Activated CD8-positive, alpha-beta memory T cell treated with anti-CD3 and anti-CD28 coated beads, Interleukin-2, amount 50 U/mL, for 4 hours (primary cell): ENCODE measurements at regions not wholly inside any gene's neighbourhood (a gene's known extent, or its start where the extent isn't known, plus 50 kb on each side); places are given as distances from the start of the nearest gene placed in this dataset.

Experiments
- DNase-seq: peaks from one replicate; pipeline ENCODE4 v3.0.0-alpha.2; 2020

DNA sequence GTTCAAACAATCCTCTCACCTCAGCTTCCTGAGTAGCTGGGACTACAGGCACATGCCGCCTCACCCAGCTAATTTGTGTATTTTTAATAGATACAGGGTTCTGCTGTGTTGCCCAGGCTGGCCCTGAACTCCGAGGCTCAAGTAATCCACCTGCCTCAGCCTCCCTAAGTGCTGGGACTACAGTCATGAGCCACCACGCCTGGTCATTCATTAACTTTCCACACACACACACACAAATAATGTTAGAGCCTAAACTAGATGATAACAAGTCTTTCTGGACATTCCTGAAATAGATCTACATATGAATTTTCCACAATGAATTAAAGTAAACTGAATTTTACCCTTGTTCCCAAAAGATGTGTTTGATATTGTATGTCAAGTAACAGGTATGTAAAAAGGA lies 776.0 kb downstream of the GALC start:
- no peak for DNase-seq

DNA sequence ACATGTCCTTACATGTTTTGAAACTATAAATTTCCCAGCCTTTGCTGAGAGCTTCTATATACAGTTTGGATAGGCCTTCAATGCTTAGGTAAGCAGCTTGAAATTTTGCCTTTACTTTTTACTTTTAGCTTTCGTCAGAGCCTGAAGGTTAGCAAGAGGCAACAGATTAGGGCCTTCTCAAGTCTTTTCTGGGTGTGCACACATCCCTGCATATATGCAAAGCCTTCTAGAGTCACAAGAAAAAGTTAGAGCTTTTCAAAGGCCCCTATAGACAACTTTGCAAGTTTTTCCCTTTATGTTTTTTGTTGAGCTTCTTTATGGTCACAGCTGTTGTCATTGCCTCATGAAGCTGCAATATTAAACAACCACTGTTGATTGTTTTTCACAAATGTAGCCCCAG lies 778.4 kb downstream of the GALC start:
- DNase-seq: no peak

DNA sequence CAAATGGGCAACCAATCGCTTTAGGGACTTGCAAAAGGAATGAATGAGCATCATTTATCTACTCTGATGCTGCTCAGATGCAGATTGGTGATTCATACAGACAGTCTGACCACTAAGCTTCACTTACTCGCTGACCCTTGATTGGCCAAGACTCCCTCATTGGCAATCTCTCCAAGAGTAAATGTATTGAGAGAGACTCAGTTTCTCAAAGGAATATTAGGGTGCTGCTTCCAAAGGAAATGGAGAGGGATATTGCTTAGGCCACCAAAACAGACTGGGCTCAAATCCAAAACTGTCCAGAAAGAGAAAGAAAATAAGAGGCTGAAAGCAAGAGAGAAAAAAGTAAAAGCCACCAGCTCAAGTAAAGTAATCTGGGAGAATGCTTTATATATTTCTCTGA lies 785.2 kb downstream of the GALC start:
- no peak for DNase-seq

DNA sequence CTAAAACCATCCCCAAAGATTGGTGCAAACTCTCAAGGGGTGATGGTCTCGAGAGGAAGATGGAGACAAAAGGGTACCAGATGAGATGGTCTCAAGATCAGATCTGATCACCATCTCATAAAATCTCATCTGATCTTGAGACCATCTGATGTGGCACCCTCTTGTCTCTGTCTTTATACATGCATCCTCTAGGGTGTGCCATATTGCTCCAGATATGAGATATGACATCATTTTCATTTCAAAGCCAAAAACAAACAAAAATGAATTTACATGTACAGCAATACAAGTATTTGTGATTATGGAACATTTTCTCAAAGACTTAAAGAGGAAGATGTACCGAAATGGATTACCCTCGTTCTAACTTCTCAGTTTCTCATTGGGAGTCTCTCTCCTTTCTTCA lies 787.2 kb downstream of the GALC start:
- DNase-seq: no peak

DNA sequence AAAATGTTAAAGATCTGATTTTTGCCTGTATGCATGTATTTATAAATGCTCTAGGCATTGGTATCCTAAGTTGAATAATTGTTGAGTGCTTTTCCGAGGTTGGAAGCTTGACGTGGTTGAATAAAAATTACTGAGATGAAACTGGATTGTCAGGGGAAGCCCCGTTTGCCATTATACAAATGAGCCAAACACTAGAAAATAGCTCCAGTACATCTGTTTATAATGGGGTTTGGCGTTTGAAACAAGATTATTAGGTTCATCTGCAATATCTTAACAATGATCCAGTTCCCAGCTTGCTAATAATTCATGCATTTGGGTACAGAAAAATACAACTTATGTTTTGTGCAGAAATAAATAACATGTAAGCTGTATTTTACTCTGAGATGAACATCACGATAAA lies 789.6 kb downstream of the GALC start:
- DNase-seq: no peak

DNA sequence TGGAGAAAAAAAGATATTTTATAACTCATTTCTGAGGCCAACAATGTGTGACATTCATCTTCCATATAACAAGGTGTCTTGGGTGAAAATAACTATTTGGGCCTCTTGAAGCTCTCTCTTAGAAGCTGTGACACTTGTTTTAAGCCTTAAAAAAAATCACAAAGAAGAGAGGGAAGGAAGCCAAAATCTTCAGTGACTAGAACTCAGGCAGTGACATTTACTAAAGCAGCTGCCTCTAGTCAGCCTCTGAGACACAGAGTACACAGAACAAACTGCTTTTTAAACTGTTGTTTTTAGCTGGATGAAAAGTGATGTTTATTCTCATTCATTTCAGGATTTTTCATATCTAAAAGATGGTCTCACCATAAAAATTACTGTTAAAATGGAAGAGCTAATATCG lies 793.6 kb downstream of the GALC start:
- DNase-seq: no peak

DNA sequence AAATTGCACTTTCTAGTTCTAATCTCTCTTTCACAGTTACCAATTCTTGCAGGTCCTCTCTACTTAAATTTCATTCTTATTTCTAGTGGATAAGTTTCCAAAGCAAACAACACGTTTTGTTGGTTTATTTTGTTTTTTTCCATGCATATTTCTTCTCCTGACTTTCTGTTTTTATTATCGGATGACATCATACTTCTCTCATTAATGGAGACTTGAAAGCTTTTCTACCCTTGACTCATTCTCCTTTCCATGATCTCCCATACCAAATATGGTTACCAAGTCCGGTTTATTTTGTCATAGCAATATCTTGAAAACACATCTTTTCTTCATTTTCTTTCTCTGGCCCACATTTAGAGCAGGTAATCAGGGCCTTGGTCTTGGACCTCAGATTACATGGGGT lies 796.5 kb downstream of the GALC start:
- no peak for DNase-seq

DNA sequence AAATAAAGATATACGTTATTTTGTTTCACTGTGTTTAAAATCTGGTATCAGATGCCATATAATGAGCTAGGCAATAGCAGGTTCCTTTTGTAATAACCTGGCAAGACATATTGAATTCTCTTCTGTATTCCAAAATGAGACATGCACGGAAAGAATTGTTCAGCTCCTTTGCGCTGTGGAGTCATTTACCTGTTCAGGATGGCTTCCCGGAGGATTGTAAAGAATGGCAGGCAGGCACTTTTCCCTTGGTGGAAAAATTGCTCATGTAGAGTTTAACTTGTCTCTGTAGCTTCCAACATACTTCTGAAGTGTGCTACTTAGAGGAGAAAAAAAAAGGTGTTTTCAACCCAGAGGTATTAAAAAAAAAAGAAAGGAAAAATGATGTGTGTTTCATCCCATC lies 805.2 kb downstream of the GALC start:
- DNase-seq: no peak

DNA sequence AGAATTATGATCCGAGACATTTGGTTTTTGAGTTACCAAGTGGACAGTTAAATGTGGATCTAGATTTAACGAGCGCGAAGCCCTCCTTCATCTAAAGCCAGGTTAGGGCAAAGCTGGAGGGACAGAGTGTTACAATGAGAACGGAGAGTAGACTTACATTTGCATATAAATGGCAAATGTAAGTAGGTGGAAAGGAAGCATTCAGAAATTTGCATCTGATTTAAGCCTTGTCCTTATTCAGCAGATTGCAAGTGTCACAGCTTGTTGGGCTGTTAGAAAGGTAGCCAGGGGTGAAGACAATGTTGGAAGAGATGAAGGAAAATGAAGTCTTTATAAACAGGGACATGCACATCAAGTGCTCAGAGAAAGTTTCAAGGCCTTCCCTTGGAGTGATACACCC lies 806.2 kb downstream of the GALC start:
- DNase-seq: no peak

DNA sequence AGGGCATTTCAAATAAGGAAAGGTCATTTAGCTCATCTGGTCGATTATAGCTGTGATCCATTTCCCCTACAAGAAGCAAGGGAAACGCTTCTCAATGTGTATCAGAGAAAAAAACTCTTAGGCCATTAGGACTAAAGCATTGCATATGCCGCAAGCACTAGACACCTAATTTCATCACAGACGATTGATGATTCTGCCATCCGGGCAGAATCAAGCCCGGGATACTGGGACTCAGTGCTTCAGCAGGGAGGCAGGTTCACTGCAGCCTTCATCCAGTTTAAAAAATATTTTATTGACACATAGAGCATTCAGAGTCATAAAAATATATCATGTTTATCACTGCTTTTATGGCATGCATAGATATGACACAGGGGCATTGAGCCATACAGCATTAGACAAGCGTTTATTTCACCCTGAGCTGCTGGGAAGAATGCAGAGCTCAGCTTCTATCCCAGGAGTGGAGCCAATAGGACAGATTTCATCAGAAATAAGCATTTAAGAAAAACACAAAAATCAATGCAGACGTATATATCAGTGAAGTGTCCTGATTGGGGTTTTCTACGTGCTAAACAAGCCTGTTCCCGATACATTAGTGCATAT lies 806.9 kb downstream of the GALC start:
- DNase-seq: no peak

DNA sequence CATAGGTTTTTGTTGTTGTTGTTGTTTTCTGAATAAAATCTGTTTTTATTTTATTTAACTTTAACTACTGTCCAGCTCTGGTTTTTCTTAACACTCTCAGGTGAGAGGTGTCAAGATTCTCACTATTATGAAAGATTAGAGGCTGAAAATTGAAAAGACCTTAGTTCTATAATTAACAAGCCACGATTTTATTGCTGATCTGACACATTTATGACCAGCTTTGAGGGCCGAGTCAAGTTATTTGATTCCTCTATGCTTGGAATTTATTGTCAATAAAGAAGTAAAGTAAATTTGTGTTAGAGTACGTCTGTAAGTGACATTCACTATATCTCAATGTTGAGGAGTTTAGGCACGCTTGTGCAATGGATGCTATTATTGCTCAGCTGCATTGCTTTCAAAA lies 808.8 kb downstream of the GALC start:
- no peak for DNase-seq

DNA sequence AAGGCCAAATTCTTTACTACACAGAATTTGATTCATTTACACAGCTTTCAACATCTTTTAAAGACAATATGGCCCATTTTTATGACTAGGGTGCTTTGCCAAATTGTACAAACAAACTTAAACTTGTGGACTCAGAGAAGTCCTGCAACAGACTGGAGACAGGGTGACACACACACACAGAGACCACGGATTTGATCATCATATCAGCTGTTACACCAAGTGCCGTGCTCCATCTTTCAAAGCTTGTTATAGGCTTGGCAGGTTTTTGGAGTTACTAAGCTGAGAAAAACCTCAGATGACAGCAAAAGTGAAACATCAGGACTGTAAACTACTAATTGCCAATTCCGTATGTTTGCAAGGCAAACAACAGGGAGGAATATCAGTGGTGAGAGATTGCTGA lies 811.7 kb downstream of the GALC start:
- no peak for DNase-seq

DNA sequence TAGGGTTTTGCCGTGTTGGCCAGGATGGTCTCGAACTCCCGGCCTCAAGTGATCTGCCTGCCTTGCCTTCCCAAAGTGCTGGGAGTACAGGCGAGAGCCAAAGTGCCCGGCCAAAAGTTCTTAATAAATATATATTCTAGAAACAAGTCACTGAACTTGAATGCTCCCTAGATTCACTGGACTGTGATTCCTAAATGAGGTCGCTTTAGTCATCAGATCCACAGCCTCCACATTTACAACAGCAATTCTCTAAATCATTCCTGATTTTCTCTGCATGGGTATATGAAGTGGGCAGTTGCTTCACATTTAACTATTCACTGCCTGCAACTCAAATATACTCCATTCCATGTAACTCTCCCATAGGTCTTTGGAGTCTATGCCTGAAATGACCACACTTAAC lies 813.0 kb downstream of the GALC start:
- DNase-seq: no peak

DNA sequence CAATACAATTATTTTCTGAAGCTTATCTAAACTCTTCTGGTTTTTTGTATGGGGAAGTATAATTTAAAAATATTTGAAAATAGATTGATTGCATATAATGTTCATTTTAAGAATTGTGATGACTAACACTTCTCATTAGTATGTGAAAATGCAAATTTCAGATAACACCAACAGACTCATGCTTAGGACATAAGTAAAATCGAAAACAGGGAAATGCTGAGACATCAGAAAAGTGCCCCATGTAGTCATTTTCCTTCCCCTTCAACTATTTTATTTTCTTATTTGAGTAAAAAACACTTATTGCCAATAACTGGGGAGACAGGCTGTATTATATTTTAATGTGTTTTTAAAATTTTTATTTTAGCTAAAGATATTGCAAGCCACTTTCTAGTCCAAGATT lies 814.7 kb downstream of the GALC start:
- no peak for DNase-seq

DNA sequence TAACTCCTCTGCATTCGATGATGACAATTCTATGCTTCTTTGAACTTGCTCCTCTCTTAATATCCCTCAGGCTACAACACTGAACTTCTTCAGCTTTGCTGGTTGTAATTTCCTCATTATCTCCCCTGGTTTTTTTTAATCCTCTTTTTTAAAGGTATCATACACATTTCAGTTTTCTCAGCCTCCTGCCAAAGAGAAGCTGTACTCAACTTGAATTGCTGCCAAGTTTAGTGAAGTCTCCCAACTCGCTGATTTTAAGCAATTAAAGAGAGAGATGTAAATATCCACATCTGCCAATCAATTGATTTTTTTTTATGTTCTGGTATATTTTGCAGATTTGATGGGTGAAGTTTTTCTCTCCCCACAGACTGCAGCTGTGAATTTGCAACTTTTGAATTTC lies 817.8 kb downstream of the GALC start:
- no peak for DNase-seq

DNA sequence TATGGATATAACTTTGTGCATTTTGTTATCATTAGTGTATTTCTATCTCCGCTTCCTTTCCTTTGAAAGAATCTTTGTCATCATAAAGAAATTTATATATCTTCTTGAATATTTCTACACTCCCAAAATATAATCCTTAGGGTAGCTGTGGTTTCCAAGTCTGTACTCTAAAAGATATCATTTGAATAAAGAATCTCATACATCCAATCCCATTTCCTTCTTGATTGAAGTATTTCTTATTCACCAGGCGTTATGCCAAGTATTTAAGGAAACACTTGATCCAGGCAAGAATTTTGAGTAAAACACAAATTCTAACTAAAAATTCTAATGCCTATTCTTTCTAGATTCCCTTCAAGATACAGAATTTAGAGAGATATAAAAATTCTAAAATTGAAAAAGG lies 821.8 kb downstream of the GALC start:
- DNase-seq: no peak

DNA sequence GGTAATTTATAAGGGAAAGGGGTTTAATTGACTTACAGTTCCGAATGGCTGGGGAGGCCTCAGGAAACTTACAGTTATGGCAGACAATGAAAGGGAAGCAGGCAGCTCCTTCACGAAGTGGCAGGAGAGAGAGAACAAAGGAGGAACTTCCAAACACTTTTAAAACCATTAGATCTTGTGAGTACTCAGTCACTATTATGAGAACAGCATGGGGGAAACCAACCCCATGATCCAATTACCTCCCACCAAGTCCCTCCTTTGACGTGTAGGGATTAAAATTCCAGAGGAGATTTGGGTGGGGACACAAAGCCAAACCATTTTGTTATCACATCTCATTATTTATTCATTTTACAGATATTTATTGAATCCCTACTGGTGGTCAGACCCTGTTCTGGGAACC lies 822.8 kb downstream of the GALC start:
- no peak for DNase-seq

DNA sequence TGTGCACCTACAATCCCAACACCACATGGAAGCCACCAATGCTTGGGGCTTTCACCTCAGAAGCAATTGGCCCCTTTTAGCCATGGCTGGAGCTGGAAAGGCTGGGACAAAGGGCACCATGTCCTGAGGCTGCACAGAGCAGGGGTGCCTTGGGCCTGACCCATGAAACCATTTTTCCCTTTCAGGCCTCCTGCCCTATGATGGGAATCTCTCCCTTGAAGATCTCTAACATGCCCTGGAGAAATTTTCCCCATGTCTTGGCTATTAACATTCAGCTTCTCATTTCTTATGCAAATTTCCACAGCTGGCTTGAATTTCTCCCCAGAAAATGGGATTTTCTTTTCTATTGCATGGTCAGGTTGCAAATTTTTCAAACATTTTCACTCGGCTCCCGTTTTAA lies 823.6 kb downstream of the GALC start:
- no peak for DNase-seq

DNA sequence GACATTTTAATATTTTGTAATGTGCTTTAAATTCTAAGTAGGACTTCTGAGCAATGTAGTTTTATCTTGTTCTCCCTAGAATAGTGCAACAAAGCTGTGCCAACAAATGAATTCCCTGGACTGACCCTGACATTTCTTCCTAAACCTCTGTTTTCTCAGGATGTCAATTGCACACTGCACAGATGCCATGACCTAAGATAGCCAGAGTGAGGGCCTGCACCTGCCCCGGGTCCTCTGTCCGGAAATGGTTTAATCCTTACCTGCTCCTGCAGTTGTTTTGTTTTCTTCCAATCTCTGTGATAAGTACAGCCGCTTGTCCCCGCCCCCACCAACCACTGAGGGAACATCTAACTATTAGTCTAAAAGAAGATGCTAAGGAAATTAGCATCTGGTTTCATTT lies 831.5 kb downstream of the GALC start:
- DNase-seq: no peak

DNA sequence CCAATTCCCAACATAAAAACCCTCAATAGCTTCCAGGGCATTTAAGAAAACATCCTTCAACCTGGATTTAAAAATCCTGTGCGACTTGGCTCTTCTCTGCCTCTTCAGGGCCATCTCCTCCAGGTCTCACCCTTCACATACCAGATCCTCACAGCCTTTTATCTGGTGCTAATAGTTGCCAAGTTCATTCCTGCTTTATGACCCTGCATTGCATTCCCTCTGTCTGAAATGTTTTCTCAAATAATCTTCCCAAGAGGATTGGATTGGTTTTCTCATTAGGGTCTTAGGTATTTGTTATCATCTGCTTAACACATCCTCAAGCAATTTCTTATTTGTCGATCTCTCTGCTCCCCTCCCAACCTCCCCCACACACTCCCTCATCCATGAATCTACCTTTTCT lies 832.0 kb downstream of the GALC start:
- DNase-seq: no peak

DNA sequence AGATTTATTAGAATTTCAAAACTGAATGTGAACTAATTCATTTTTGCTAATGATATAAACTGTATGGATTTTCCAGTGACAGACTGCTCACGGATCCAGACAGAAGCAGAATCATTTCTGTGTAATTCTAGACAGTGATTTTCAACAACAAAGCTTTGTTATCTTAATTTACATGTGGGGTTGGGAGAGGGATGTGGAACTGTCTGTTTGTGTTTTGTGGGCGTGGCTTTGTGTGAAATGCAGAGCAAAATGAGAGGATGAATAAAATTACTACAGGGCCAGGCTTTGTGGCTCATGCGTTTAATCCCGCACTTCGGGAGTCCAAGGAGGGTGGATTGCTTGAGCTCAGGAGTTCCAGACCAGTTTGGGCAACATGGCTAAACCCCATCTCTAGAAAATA lies 834.7 kb downstream of the GALC start:
- no peak for DNase-seq

DNA sequence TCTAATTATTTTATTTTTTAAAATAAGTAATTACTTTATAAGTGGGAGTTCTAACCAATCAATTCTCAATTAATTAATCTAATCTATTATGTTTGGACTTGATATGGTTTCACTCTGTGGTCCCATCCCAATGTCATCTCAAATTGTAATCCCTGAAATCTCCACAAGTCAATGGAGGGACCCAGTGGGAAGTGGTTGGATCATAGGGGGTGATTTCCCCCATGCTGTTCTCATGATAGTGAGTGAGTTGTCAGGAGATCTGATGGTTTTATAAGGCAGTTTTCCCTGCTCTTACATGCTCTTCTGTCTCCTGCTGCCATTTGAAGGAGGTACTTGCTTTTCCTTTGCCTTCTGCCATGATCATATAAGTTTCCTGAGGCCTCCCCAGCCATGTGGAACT lies 836.1 kb downstream of the GALC start:
- DNase-seq: no peak

DNA sequence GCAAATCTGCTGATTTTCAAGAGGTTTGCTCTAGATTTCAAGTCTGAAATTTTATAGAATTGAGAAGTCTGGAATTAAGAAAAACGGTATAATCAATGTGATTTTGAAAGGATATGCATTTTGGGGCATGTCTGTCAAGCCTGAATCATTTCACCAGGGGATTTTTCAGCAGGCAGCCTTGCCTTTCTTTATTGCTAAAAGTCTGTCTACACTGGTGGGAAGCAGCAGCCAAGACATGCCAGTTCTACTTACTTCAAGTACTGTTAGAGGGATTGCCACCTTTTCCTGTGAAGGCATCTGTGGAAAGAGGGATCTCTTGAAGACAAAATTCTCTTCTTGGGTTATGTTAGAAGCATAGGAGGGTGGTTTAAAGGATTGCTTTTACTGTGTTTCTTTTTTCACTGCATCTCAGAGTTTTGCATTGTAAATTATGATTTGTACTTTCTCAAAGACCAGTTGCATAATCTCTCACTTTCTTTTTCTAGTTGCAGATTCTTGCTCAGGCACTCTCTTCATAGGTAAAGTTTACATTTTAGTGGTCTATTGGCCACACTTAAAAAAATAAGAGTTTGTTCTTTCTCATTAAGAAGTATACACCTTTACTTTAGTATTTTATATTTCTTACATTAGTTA lies 837.0 kb downstream of the GALC start:
- no peak for DNase-seq

DNA sequence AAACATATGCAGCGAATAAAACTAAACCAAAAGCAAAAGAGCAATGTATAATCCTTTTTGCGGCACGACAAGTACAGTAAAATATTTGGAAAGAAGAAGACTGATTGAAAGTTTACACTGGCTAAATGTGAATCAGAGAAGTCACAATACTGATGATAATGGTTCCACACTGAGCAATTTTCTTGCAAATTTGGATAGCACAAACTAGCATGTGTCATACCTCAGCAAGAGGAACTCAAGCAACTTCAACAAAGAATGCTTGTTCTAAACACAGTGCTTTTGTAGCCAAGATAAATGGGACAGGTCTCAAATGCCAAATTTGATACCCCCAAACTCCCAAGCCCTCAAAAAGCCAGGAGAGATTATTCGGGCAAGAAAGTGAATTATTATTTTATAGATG lies 839.1 kb downstream of the GALC start:
- no peak for DNase-seq

DNA sequence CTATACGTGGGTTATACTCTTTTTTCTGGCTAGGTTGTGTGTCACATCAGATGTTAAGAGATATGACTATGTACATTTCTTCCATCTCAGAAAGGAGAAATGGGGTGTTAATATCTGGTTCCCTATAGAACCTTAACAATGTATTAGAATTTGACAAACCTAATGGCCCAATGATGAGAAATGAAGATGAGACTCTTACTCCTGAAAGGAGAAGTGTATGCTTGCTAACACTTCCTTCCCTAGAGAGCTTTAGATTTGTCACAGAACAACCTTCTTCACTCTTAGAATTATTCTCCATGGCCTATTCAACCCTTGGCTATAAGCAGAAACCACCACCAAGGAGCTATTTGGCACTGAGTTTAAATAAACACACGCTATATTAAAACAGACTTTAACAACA lies 839.6 kb downstream of the GALC start:
- no peak for DNase-seq

DNA sequence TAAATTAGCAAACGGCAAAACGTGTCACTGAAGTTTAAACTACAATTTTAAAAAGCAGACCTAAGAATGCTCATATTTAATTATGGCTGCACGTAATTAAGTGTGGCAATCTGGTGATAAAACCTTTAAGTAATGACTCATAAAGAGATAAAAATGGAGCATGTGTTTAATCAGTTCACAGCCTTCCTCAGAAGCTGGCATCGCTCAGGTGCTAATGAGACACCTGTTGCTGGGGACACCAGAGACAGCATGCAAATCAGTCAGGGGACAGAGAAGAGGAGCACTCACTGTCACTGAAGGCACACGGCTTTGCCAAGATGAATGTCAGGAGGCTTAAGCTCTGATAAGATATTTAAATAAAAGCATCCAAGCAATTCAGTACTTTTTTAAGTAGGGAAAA lies 840.3 kb downstream of the GALC start:
- DNase-seq: no peak
